ENCODE measurements at regions not wholly inside any gene's neighbourhood (a gene's known extent, or its start where the extent isn't known, plus 50 kb on each side); places are given as distances from the start of the nearest gene placed in this dataset.

GRCh38 chr2:237270520-237270919, 143.4 kb downstream of the COL6A3 start:
- DNase-seq (ENCODE audit: low read depth) = no peak

DNA sequence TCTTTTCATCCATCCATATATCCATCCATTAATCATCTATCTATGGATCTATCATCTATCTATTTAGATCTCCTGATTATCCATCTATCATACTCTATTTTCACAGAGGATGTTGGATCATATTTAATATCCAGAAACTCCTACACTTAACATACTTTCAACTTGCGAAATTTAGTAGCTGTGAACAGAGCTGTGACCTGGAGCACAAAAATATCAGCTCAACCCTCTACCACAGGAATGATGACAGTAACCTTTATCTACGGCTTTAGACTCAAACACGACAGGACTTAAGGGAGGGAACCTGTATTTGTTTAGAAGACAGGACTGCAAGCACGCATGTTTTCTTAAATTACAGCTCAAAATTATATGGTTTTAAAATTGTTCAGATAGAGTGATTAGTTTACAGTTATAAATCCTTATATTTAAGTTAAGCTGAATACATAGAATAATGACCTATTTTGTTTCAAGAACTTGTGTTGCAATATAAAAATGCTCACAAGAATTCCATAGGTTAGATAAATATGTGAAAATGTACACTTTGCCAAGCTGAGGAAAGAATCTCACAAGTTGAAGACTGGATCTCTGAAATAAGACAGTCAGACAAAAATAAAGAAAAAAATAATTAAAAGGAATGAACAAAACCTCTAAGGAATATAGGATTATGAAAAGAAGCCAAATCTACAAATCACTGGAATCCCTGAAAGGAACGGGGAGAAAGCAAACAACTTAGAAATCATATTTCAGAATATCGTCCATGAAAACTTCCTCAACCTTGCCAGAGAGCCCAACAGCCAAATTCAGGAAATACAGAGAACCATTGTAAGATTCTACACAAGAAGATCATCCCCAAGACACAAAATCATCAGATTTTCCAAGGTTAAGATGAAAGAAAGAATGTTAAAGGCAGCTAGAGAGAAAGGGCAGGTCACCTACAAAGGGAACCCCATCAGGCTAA, 142.0 kb downstream of the COL6A3 start:
- DNase-seq (ENCODE audit: low read depth) = no peak

All from M059J (cell line).